Activated CD4-positive, alpha-beta memory T cell treated with anti-CD3 and anti-CD28 coated beads for 36 hours (primary cell): ENCODE measurements at regions not wholly inside any gene's neighbourhood (a gene's known extent, or its start where the extent isn't known, plus 50 kb on each side); places are given as distances from the start of the nearest gene placed in this dataset.
A peak's percentile ranks its signal among the peaks of the same experiment; 100 is the strongest.

Source experiments
- CTCF ChIA-PET: fragments of 350-600 bp; sonication (Branson Sonifier 250); formaldehyde crosslinking; loops from one replicate; lab custom pipeline; 2021; ENCODE audit warnings: antibody characterized with exemption, inconsistent platforms; lab: Charles Lee
- POLR2A ChIA-PET: fragments of 350-600 bp; sonication (Branson Sonifier 250); formaldehyde crosslinking; loops from one replicate; lab custom pipeline; 2021; ENCODE audit warnings: antibody characterized with exemption; lab: Charles Lee
- DNase-seq: peaks from one replicate; pipeline ENCODE4 v3.0.0-alpha.2; 2020
- H3K27ac Mint-ChIP-seq: one replicate; pipeline ENCODE4 v1.8.0; 2021; ENCODE audit warnings: mixed read lengths
- H3K27me3 Mint-ChIP-seq: one replicate; pipeline ENCODE4 v1.8.0; 2021; ENCODE audit warnings: mixed read lengths
- H3K36me3 Mint-ChIP-seq: one replicate; pipeline ENCODE4 v1.8.0; 2021; ENCODE audit warnings: mixed read lengths
- H3K4me1 Mint-ChIP-seq: one replicate; pipeline ENCODE4 v1.8.0; 2021; ENCODE audit warnings: low read depth, mixed read lengths
- H3K4me3 Mint-ChIP-seq: one replicate; pipeline ENCODE4 v1.8.0; 2021; ENCODE audit warnings: mild to moderate bottlenecking, mixed read lengths
- H3K9me3 Mint-ChIP-seq: one replicate; pipeline ENCODE4 v1.8.0; 2021; ENCODE audit warnings: mixed read lengths
- intact Hi-C: fragments of 100-400 bp; cut with micrococcal nuclease; formaldehyde crosslinking; loops from one replicate; pipeline ENCODE4 v1.15.1; 2023

DNA sequence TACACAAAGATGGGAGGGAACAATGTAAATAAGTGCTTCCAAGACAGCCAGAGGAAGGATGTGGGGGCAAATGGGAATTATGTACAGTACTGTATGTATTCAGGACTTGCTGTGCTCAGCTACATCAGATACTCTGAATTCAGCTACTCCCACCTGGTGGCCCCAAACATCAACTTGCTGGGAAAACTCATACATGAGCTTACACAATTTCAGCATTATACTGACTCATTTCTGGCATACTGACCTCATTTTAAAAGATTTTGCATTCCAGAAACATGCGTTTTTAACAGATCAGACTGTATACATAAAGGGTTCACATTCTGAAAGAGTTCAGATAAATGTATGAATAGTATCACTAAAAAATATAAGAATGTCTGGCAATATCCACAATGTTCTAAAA lies 59.7 kb downstream of the GPX5 start:
- Mint-ChIP-seq H3K27ac (no peak overlapping the region), H3K27me3 (peaks cover 61% of the 10 kb centered on the region), H3K4me1 (peaks cover 20% of the 10 kb centered on the region), H3K36me3 (peaks cover 4% of the 10 kb centered on the region), H3K4me3 (no peak overlapping the region), H3K9me3 (no peaks in the 10 kb centered on the region)
- intact Hi-C loops, result no loop called here
- no peak for DNase-seq
- CTCF ChIA-PET, result no interaction called here
- POLR2A ChIA-PET, result no interaction called here

DNA sequence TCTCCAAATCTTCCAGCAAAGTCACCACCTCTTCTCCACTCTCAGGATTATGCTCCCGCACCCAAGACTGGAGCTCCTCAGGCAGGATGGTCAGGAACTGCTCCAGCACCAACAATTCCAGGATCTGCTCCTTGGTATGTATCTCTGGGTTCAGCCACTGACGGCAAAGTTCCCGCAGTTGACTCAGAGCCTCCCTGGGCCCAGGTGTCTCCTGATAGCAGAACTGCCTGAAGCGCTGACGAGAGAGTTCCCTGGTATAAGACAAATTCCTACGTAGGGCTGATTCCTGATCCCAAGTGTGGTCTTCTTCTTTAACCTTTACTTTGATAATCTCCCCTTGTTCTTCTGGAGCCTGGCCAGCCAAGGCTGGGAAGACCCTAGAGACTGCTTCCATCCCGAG lies 60.6 kb downstream of the GPX5 start:
- peaks cover 4% of the 10 kb centered on the region for H3K36me3 Mint-ChIP-seq
- DNase-seq, result no peak

GRCh38 chr6:28586962-28587745 lies 61.5 kb downstream of the GPX5 start:
- peak; percentile 77 for DNase-seq
- Mint-ChIP-seq H3K27ac (no peak overlapping the region), H3K36me3 (peaks cover 4% of the 10 kb centered on the region), H3K9me3 (no peaks in the 10 kb centered on the region), H3K27me3 (peaks cover 73% of the 10 kb centered on the region), H3K4me3 (peak overlapping the region; percentile 73), H3K4me1 (peaks cover 20% of the 10 kb centered on the region)
- POLR2A ChIA-PET, result no interaction called here
- intact Hi-C loops, result loop anchor here (2.0 kb wide), 2 partner anchors 44 to 506 kb away; partner anchors contain the start of gene ZNF165
- CTCF ChIA-PET, result no interaction called here

More for the DNA sequence above, 60.6 kb downstream of the GPX5 start:
- no peak overlapping the region for H3K27ac Mint-ChIP-seq
- H3K4me1 Mint-ChIP-seq, result peaks cover 20% of the 10 kb centered on the region
- peak overlapping the region; percentile 73 for H3K4me3 Mint-ChIP-seq
- H3K9me3 Mint-ChIP-seq, result no peaks in the 10 kb centered on the region
- intact Hi-C loops, result loop anchor here (2.0 kb wide), 2 partner anchors 44 to 506 kb away; partner anchors contain the start of gene ZNF165
- H3K27me3 Mint-ChIP-seq, result peaks cover 69% of the 10 kb centered on the region
- POLR2A ChIA-PET, result no interaction called here
- CTCF ChIA-PET, result no interaction called here

GRCh38 chr6:28587746-28588075 lies 62.0 kb downstream of the GPX5 start:
- Mint-ChIP-seq H3K27ac (no peak overlapping the region), H3K9me3 (no peaks in the 10 kb centered on the region), H3K4me3 (peak overlapping the region; percentile 73), H3K4me1 (peaks cover 20% of the 10 kb centered on the region), H3K36me3 (peaks cover 4% of the 10 kb centered on the region), H3K27me3 (peaks cover 72% of the 10 kb centered on the region)
- intact Hi-C loops, result loop anchor here (2.0 kb wide), 3 partner anchors 45 to 507 kb away; partner anchors contain the start of genes ZNF165 and ZSCAN12
- ChIA-PET CTCF (no interaction called here), POLR2A (no interaction called here)
- DNase-seq, result no peak

DNA sequence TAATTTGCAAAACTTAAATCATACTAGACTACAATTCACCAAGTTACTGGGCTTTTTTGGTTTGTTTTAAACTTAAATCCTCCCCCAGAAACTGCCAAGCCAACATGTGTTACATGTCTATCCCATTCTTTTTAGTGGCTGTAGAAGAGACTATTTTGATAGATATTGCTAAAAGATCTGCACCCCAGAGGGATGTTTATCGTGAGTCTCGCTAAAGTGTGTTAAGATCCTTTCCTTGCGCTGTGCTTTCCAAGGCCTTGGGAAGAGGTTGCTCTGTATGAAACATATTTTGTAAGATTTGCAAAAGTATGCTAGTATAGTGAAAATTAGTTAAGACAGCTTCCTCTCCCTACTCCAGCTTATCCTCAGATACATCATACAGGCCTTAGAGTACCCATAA lies 63.0 kb downstream of the GPX5 start:
- Mint-ChIP-seq H3K27me3 (peaks cover 74% of the 10 kb centered on the region), H3K36me3 (peaks cover 4% of the 10 kb centered on the region), H3K4me1 (peaks cover 20% of the 10 kb centered on the region), H3K4me3 (no peak overlapping the region), H3K9me3 (no peaks in the 10 kb centered on the region), H3K27ac (no peak overlapping the region)
- ChIA-PET CTCF (interaction anchor here (0.9 to 1.3 kb wide), 2 partner anchors 46 to 233 kb away, joined by 3 read pairs; no protein-coding TSS in a partner anchor), POLR2A (interaction anchor here (0.6 kb wide), 1 partner anchor 71 kb away, joined by 3 read pairs; no protein-coding TSS in a partner anchor)
- intact Hi-C loops, result loop anchor here (2.0 kb wide), 1 partner anchor 190 kb away; the partner anchor contains the start of gene ZSCAN12
- DNase-seq, result no peak

DNA sequence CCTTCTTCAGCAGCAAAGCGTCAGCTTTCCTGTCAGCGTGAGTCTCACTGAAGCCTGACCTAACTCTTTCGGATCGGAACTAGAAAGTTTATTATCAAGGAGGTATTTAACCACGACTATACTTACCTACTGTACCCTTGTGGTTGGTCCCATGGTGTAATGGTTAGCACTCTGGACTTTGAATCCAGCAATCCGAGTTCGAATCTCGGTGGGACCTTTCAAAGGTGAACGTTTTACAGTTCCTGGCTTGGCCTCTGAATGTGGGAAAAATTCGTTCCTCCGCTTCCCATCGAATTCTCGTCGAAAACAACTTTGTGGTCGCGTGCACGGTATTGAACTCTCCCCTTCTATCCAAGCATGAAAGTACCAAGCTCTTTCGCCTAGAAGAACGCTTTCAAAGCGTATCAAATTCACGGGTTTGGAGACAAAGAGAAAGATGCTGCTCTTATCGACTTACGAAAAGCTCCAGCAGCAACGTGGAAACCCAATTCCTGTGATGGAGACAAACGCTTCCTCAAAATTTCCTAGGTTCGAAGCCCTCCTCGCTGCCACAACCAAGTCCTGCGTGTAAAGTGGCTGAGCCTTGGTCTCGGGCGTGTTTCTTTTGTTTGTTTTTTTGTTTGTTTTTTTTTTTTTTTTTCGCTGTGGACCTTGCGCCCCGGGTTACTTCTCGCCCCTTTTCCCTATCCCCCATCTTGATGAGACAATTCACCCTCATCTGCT lies 63.7 kb downstream of the GPX5 start:
- intact Hi-C loops, result loop anchor here (2.0 kb wide), 1 partner anchor 191 kb away; the partner anchor contains the start of gene ZSCAN12
- ChIA-PET CTCF (interaction anchor here (0.9 to 1.3 kb wide), 2 partner anchors 47 to 234 kb away, joined by 3 read pairs; no protein-coding TSS in a partner anchor), POLR2A (interaction anchor here (0.6 kb wide), 1 partner anchor 72 kb away, joined by 3 read pairs; no protein-coding TSS in a partner anchor)
- H3K27me3 Mint-ChIP-seq, result peaks cover 72% of the 10 kb centered on the region
- peaks cover 4% of the 10 kb centered on the region for H3K36me3 Mint-ChIP-seq
- peak; percentile 55 for DNase-seq
- peaks cover 20% of the 10 kb centered on the region for H3K4me1 Mint-ChIP-seq
- no peaks in the 10 kb centered on the region for H3K9me3 Mint-ChIP-seq
- H3K4me3 Mint-ChIP-seq, result peak overlapping the region; percentile 17
- peak overlapping the region; percentile 20 for H3K27ac Mint-ChIP-seq

DNA sequence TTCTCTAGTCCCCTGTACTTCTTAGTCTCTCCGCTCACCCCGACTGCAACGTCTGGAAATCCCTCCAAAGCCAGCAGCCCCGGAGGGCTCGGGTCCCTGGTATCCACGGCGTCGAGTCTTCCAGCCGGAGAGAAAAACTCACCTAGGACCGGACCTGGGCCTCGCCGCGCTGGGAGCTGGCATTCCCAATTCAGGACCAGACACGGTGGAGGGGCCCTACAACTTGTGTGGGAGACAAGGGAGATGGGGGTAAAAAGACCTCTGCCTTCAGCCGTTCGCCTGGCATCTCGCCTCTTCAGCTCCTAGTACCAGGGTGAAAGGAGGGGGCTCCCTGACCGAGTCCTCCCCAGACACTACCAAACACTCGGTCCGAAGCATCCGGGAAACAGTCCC lies 64.3 kb downstream of the GPX5 start:
- POLR2A ChIA-PET, result no interaction called here
- Mint-ChIP-seq H3K36me3 (peaks cover 7% of the 10 kb centered on the region), H3K4me1 (peaks cover 20% of the 10 kb centered on the region), H3K4me3 (no peak overlapping the region), H3K9me3 (no peaks in the 10 kb centered on the region), H3K27ac (peak overlapping the region; percentile 20), H3K27me3 (peaks cover 71% of the 10 kb centered on the region)
- CTCF ChIA-PET, result interaction anchor here (1.3 kb wide), 1 partner anchor 47 kb away, joined by 3 read pairs; no protein-coding TSS in a partner anchor
- DNase-seq, result no peak
- intact Hi-C loops, result loop anchor here (2.0 kb wide), 1 partner anchor 191 kb away; the partner anchor contains the start of gene ZSCAN12

- ChIA-PET CTCF (interaction anchor here (2.4 kb wide), 1 partner anchor 9 kb away, joined by 8 read pairs; no protein-coding TSS in a partner anchor), POLR2A (no interaction called here)
- Mint-ChIP-seq H3K4me1 (no peaks in the 10 kb centered on the region), H3K4me3 (no peak overlapping the region), H3K36me3 (peaks cover 3% of the 10 kb centered on the region), H3K9me3 (peaks cover 8% of the 10 kb centered on the region), H3K27me3 (peaks cover 43% of the 10 kb centered on the region), H3K27ac (no peak overlapping the region)
- intact Hi-C loops, result no loop called here
- DNase-seq, result peak; percentile 57
Measured at GRCh38 chr6:28597217-28597835, 71.6 kb downstream of the GPX5 start.

- ChIA-PET POLR2A (no interaction called here), CTCF (interaction anchor here (2.4 kb wide), 1 partner anchor 9 kb away, joined by 8 read pairs; no protein-coding TSS in a partner anchor)
- Mint-ChIP-seq H3K27ac (no peak overlapping the region), H3K36me3 (peaks cover 3% of the 10 kb centered on the region), H3K4me1 (no peaks in the 10 kb centered on the region), H3K4me3 (no peak overlapping the region), H3K9me3 (peaks cover 8% of the 10 kb centered on the region), H3K27me3 (peaks cover 40% of the 10 kb centered on the region)
- intact Hi-C loops, result no loop called here
- no peak for DNase-seq
Measured at GRCh38 chr6:28597924-28598722, 72.4 kb downstream of the GPX5 start.

GRCh38 chr6:28598757-28599686 lies 73.3 kb downstream of the GPX5 start:
- H3K27ac Mint-ChIP-seq, result no peak overlapping the region
- H3K4me3 Mint-ChIP-seq, result no peak overlapping the region
- H3K4me1 Mint-ChIP-seq, result no peaks in the 10 kb centered on the region
- peaks cover 44% of the 10 kb centered on the region for H3K27me3 Mint-ChIP-seq
- ChIA-PET CTCF (interaction anchor here (2.4 kb wide), 1 partner anchor 8 kb away, joined by 8 read pairs; no protein-coding TSS in a partner anchor), POLR2A (no interaction called here)
- DNase-seq, result no peak
- intact Hi-C loops, result no loop called here
- peaks cover 3% of the 10 kb centered on the region for H3K36me3 Mint-ChIP-seq
- H3K9me3 Mint-ChIP-seq, result peaks cover 8% of the 10 kb centered on the region
